HG03575 (cell line): ENCODE measurements at regions not wholly inside any gene's neighbourhood (a gene's known extent, or its start where the extent isn't known, plus 50 kb on each side); places are given as distances from the start of the nearest gene placed in this dataset.
"Not testable (repeated sequence)": the region's sequence is repeated elsewhere in the genome, so short reads cannot be mapped to it uniquely, and the experiment has no call there.

ENCODE experiments used
- ATAC-seq: cut with Tn5 transposase; IDR thresholded peaks from one replicate; pipeline ENCODE4 v1.9.1; 2021; ENCODE audit not compliant: unreplicated experiment, insufficient number of reproducible peaks, low FRiP score; ENCODE audit errors: extremely low read depth

DNA sequence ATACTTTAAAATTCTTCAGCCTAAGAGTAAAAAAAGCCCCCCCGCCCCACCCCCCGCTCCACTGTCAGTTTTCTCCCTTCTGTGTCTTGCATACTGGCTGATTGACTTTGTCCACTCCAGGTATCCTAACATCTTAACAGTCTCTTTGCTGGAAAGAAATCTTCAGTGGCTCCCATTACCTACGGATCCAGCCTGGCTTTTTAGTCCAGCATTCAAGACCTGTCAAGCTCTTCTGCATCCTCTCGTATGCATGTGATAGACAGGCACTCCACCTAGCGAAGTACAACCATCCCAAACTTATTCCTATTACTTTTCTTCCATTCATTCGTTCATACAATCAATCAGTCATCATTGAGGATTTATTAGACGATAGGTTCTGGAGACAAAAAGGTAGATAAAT lies 288.1 kb downstream of the MYCN start:
- no peak for ATAC-seq

DNA sequence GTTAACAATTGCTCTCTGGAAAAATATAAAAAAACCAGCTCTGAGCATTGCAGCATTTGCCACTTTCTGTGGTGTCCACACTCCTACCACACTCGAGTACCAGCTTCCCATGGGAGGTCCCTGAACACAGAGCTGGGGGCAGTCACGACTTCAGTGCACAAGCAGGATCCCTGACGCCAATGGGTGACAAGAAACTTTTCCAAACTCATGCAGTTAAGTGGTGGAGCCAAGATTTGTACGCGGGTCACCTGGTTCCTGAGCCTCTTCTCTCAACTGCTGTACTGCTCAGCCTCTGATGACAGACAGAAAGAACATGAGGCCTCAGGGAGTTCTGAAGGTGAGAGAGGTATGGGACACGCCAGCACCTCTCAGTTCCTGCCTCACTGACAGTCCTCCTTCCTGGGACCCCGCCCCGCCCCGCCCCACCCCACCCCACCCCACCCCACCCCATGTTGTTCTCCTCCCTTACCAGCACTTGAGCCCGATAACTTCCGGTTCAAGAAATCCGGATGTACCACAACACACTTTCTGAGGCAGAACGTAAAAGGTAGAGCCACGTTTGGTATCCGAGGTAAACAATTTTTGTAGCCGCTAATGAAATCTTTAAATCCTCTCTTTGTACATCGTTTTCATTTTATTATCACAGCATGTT lies 287.6 kb downstream of the MYCN start:
- ATAC-seq: no peak

DNA sequence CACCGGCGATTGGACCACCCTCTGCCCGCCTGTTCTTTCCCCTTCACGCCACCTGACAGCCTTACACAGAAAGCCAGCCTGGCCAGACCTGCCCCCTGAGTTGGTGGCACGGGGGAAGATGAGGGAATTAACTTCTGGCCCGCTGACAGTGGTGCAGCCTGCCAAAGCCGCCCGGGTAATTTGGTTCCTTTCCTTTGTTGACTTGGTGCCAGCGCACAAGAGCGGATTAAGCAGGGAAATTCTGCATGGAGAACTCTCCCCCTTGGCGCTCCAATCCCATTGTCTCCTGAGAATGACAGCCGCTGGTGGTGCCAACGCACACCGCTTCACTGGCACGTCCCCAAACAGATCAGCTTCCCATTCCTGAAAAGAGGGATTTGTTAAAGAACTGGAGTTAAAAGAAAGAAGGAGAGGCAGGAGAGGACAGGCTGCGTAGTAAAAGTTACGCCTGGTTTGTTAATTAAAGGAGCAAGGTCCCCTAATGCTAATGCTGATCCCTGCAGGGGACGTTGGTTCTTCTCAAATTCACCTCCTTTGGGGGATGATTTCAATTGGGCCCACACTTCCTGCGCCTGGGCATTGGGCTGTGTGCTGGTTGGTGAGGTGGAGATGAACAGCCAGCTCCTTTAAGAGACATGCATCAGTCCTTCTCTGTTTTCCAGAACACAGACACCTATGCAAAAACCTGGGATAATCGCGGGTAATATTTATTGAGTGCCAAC lies 286.8 kb downstream of the MYCN start:
- ATAC-seq: no peak

DNA sequence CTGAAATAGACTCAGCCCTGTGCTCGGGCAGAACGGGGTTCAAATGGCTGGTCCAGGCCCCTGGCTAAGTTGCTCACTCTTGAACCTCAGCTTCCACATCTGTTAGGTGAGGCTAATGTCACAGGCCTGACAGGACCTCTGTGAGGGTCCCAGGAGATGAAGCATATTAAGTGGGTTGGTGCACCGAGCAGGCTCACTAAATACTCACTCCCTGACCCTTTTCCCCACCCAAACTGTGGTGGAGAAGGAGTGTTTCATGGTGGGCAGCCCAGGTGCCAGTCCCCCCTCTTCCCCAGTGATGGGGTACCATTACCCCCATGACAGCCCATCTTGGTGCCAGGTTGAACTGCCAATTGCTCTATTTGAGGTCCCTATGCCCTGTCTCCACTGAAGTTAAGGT lies 286.0 kb downstream of the MYCN start:
- no peak for ATAC-seq

DNA sequence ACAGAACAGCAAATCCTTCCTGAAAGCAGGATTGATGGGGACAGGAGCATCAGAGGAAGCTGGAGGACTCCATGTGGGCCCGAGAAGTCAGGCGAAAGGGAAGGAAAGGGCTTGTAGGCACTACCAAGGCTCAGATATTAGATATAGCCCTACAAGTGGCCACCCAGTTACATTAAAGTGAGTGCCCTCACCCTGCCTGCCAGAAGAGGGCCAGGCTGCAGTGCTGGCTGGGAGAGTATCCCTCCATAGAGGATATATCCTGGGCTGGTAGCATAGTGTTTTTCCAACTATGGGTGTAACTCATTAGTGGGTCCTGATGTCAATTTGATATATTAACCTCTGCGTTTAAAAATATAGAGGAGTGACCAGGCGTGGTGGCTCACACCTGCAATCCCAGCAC lies 285.2 kb downstream of the MYCN start:
- no peak for ATAC-seq

DNA sequence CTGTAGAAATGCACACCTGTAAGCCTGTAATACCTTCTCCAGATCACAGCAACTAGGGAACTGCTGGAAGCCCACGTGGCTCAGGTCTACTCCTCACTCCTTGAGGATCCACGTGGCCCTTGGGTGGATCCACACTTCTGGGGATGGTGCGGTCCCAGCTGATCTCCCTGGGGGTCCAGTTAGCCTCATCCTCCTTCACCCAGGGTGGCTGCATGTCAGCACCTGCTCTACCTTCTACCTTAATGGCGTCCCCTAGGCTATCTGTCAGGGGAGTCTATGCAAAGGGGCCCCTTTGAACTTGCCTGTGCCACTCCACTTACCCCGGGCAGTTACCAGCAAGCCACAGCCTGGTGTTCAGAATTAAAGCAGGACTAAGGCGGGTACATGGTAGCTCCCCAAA lies 284.7 kb downstream of the MYCN start:
- ATAC-seq: no peak

DNA sequence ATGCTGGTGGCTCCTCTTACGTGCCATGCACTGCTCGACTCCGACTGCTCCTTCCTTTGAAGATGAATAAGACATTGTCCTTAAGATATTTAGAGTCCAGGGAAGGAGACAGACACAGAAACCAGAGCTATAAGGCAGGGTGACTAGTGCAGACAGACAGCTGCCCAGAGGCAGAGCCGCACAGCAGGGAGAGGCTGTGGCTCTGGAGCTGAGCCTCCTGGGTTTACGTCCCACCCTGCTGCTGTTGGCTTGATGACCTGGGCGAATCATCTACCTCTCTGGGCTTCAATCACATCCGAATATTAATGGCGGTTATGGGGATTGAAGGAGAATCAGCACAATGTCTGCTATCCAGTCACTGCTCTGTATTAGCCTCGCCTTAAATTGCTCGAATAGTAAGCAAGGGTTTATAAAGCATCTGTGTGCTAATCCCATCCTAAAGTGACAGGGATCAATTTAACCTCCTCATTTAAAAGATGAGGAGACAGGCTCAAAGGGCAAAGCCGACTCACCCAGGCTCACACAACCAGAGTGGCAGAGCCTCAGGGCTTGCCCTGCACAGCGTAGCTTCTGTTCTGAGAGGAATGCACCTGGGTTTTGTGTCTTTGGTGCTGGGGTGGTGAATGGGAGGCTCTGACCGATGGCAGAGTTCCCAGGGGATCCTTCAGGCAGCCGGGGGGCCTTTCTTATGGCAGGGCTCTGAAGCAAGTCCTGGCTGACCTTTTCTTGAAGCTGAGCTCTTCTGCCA lies 284.1 kb downstream of the MYCN start:
- ATAC-seq: no peak

DNA sequence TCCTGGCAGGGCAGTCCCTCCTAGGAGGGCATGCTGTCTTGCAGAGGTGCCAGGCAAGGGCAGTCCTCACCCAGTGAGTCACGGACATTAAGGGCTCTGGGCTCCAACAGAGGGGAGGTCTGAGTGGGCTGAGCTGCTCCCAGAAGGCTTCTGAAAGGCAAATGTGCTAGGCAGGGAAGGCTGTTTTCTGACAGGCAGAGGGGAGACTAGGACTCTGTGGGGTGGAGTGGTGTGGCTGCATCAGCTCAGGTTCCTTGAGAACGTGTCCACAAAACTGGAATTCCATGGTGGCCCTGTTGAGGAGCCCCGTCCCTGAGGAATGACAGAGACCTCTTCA lies 283.5 kb downstream of the MYCN start:
- no peak for ATAC-seq

DNA sequence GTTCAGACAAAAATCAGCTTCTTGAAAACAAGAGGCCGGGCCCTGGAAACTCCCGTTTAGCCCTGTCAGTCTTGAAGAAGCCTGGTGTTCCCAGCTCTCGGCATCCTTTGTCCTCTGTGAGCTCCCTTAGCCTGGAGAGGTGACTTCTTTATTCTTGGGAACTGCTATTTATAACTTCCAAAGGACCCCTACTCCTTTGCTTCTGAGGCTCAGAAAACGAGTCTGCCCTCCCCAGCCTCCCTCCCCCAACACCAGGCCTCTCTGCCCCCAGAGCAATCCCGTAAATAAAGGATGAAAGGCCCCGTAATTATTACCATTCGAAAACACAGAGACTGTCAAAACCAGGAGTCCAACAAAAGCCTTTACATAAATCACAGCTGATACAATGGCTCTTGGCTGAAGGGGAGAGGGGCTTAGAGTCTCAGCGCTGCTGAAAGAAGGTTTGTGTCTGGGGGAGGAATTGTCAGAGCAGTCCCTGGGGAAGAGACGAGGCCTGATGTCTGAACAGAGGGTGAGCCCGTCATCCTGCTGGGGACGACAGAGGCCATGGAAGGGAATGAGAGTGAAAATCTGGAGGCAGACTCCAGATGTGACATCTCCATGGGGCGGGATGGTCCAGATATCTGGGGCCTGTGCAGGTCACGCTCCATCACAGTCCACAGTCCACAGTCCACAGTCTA lies 283.0 kb downstream of the MYCN start:
- ATAC-seq: no peak

DNA sequence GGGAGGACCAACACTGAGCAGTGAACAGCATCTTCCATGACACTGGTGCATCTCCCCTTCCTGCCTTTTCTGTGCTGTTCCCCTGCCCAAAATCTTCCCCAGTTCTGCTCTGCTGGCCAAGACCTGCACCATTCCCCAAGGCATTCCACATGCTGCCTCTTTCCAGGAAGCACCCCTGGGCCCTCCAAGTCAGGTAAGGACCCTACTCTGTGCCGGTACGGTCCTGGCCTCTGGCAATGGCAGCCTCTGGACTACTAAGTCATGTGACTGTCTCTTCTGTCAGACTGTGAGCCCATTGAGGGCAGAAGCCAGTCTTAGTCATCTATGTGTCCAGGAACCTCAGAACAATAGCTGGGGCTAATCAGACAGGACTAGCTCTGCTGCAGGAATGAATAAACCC lies 282.0 kb downstream of the MYCN start:
- ATAC-seq: no peak

DNA sequence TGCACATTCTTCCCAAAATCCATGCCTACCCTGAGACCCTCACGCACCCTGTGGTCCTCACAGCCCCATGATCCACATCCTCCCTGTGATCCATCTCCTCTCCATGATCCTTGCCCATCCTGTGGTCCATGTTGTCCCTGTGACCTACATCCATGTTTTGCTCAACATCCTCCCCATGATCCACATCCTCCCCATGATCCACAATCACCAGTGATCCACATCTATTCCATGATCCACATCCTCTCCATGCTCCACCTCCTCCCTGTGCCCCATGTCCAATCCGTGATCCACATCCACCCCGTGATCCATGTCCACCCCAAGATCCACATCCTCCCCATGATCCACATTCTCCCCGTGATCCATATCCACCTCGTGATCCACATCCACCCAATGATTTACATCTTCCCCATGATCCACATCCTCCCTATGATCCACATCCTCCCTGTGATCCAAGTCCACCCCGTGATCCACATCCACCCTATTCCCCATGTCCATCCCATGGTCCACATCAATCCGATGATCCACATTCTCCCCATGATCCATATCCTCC lies 281.2 kb downstream of the MYCN start:
- ATAC-seq: no peak

DNA sequence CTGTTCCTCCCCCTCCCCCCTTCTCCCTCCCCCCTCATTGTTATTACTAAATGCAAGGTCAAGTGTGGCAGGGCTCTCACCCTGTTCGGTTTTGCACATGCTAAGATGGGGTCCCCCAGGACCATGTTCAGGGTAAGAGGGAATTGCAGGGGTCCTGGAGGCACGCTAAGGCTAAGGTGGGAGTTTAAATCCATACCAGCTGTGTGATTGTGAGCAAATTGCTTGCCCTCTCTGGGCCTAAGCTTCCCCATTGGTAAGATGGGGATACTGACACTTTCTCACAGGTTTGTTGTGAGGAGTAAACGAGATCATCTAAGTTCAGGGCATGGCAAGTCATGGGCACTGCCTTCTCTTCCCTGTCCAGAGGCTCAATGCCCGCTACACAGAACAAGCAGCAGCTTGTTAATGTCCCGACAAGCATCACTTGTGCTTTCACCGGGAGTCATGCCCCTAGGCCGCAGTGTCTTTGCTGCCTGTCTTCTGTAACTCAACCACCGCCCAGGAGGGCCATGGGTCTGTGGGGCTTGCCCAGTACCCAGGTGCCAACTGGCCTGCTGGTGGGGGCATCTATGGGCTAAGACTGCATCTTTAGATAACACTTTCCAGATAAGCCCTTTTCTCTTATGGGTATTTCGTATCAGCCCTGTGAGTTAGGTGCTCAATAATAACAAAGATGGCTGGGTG lies 279.1 kb downstream of the MYCN start:
- no peak for ATAC-seq

DNA sequence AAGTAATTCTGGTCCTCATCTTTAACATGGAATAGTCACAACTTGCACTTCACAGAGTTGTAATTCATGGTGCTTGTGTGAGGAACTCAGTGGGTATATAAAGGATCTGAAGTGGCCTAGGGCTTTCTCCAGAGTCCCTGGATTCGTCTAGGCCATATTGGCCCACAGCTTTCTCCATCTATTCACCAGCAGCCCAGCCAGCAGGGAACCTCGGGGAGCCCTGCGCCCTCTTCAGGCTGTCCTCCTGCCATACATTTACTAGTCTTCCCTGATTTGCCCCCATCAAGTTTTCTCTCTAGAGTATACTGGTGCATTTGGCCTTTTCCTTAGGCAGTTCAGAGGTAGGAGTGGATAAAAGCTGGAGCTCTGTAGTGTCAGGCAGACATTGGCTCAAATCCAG lies 278.3 kb downstream of the MYCN start:
- ATAC-seq: no peak

DNA sequence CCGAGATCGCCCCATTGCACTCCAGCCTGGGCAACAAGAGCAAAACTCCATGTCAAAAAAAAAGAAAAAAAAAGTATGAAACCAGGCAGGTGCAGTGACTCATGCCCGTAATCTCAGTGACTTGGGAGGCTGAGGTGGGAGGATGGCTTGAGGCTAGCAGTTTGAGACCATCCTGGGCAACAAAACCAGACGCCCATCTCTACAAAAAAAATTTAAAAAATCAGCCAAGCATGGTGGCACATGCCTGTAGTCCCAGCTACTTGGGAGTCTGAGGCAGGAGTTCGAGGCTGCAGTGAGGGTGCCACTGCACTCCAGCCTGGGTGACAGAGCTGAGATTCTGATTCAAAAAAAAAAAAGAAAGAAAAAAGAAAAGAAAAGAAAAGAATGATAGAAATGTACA lies 277.8 kb downstream of the MYCN start:
- no peak for ATAC-seq

DNA sequence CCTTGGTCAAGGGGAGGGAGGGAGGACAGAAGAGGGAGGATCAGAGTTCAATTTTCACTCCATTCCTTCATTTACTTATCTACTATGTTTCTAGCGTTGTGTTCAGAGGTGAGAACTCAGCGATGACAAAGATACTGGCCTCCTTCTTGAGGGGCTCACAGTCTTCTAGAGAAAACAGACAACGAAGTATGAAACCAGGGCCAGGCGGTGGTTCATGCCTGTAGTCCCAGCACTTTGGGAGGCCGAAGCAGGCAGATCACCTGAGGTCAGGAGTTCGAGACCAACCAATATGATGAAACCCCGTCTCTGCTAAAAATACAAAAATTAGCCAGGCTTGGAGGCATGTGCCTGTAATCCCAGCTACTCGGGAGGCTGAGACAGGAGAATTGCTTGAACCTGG lies 277.4 kb downstream of the MYCN start:
- not testable (repeated sequence) for ATAC-seq

DNA sequence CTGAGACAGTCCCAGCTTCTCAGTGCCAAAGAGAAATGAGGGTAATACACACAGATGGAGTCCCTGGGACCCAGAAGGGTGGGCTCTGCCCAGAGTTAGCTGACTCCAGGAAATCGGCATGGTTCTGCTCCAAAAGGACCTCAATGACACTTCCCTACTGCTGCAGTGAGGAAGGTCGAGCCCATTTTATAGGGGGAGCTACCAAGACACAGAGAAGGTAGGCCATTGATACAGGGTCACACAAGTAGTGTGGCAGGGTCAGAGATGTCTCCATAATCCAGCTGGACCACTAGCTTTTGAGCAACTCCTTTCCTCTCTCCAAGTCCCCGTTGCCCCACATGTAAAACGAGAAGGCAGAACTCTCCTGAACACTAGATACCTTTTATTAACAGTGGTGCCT lies 276.9 kb downstream of the MYCN start:
- ATAC-seq: no peak

DNA sequence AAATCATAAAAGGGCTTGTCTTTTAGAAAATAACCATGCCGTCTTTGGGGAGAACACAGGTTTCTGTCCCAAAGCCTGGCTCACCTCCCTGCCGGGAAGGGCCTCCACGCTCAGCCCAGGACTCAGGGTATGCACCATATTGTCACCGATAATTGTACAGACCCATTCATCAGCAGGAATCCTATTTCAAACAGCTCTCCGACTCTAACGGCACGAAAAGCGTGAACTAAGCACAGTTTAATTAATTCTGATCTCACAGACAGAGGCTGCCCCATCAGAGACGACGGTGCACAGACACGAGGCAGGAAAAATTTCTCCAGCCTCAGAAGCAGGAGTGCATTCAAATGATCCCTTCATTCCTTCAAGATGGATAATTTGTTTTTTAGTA lies 276.2 kb downstream of the MYCN start:
- no peak for ATAC-seq

DNA sequence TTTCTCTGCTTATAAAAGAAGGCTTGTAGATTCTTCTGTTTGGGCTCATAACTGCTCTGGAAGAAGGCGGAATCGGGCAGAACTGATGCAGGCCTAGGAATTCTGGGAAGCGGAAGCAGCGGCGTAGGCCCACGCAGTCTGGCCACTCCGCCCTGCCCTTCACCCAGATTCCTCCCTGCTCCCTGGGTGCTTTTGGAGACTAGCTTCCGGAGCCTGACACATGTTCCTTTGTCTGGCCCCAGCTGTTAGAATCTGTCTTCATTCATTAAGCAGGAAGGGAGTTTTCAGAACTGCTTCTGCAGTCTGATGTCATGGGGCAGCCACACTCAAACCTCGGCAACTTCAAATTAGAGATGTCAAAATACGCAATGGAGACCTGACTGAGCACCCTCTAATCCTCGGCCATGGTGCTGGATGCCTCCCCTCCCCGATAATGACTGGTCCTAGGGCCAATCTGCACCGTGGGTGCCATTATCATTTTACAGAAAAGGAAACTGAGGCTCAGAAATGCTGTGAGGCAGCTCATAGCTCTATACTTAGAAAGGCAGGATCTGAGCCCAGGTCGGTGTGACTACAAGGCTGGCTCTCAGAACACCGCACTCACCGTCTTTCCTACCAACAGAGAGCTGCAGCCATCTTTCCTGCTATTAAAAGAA lies 275.7 kb downstream of the MYCN start:
- ATAC-seq: no peak

DNA sequence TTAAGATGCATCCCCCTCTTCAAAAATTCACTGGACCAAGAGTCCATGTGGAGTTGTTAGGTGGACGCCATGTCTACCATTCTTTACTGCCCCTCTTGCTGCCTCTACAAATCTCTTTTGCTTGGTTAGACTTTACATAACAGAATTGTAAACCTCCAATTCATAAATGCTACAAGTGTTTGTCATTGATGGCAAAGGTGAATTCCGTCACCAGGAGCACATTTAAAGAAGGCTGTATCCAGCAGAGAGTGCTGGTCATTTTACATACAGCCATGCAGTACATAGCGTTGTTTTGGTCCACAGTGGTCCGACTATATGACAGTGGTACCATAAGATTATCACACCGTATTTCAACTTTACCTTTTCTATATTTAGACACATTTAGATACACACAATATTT lies 274.5 kb downstream of the MYCN start:
- ATAC-seq: no peak
